ENCODE measurements at regions not wholly inside any gene's neighbourhood (a gene's known extent, or its start where the extent isn't known, plus 50 kb on each side); places are given as distances from the start of the nearest gene placed in this dataset.
"Not testable (repeated sequence)": the region's sequence is repeated elsewhere in the genome, so short reads cannot be mapped to it uniquely, and the experiment has no call there.

DNA sequence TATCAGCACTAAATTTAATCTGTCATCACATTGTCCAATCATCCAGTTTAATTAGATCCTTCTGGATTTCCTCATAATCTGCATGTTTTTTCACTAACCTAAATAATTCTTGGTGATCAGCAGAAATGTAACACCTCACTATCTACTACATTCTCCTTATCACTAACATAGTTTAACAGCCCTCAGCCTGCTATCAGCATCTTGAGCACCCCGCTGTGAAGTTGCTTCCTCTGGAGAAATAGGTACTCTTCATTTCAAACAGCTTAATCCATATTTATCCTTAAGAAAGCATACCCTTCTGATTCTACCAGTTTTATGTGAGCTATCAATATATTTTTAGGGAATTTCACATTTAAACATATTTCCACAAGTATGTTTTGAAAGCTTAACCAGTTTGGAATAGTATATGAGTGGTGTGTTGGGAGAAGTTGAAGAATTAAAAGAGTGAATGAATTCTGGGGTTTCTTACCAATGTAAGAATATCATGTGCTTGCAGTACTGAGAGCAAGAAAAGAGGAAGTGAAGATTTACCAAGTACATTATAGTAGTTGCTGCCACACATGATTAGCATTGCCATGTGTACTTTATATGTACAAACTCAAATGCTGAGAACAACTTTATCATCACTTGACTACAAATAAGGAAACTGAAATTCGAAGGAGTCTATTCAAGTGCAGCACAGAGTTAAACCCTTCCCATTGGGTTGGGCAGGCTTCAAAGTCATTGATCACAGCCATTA, 771.1 kb upstream of the ADGRL4 start:
- no peak for DNase-seq

DNA sequence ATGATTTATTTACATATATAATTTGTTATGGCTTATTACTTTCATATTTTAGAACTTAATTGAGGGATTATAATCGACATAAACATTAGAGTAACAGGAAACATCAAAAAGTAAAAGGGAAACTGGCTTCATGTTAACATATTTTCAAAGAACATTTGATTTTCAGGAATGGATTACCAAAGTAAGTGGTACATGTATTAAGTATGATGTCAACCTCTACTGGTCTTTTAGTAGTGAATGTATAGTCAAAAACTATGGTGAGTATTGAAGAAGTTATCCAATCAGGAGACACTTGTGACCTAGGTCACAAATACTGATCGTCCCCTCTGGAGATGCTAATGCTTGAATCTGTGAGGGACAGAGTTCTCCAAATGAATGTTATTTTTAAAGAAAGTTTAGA, 768.9 kb upstream of the ADGRL4 start:
- DNase-seq: no peak

- no peak for DNase-seq
These were observed 766.9 kb upstream of the ADGRL4 start for GRCh38 chr1:79773385-79773784.

DNA sequence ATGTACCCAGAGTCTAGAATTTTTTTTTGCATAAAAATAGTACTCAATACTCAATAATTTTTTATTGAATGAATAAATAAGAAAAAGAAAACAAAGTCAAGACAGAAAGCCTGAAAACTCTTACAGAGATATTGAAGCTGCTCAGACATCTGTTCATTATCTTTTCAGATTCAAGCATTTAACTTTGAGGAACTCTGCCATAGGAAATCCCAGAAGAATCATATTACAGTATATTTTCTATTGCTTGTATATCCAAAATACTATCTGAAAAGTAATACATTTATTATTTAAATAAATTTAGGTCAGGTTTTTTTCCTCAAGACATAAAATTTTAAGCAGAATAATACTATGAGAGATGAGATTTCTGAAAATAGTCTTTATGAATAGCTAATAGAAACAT, 755.9 kb upstream of the ADGRL4 start:
- no peak for DNase-seq

- no peak for DNase-seq
These were observed 754.0 kb upstream of the ADGRL4 start for GRCh38 chr1:79760531-79760930.

- DNase-seq: no peak
These were observed 743.1 kb upstream of the ADGRL4 start for GRCh38 chr1:79749607-79750006.

DNA sequence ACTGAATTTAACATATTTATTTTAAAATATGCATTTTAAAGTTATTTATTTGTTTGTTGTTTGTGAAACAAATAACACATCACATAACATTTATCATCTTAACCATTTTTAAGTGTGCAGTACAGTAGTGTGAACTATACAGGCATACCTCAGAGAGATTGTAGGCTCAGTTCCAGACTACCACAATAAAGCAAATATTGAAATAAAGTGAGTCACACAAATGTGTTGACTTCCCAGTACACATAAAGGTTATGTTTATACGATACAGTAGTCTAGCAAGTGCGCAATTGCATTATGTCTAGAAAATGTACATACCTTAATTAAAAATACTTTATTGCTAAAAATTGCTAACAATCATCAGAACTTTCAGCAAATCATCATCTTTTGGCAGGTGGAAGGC, 739.4 kb upstream of the ADGRL4 start:
- DNase-seq: no peak

GRCh38 chr1:79744746-79745145, 738.2 kb upstream of the ADGRL4 start:
- no peak for DNase-seq

GRCh38 chr1:79741720-79742421, 735.3 kb upstream of the ADGRL4 start:
- no peak for DNase-seq

- DNase-seq: no peak
These were observed 731.6 kb upstream of the ADGRL4 start for GRCh38 chr1:79738101-79738500.

DNA sequence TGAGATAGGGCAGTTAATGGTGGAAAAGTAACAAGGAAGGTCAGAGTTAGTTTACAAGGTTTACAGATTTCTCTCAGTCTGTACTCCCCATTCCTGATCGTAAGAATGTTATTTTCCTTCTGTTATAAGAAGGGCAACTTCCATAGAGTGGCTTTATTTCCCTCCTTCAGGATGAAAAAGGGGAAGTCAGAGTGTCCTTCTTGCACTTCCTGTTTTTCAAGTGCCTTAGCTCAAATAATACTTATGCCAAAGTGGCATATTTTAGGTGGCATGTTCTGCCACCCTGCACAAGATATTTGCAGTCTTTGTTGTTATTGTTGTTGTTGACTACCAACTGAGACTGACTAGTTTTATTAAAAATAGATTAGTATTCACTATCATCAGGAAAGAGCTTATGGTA, 730.7 kb upstream of the ADGRL4 start:
- no peak for DNase-seq

DNA sequence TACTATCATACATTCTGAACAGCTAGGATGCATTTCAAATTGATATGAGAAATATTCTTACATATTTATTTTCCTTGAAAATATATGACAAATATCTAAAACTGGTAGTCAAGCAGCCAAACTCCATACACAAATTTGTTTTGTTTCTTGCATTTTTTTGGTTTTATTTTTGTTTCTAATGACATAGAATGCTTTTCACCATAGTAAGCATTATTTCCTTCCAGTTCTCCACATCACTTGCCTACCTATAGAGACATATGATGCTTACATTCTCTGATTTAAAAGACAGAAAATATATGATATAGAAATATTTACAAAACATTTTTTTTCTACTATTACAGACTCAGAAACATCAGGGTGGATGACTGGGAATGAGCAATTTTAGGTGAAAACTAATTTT, 726.4 kb upstream of the ADGRL4 start:
- DNase-seq: no peak

GRCh38 chr1:79726911-79727310, 720.4 kb upstream of the ADGRL4 start:
- no peak for DNase-seq

DNA sequence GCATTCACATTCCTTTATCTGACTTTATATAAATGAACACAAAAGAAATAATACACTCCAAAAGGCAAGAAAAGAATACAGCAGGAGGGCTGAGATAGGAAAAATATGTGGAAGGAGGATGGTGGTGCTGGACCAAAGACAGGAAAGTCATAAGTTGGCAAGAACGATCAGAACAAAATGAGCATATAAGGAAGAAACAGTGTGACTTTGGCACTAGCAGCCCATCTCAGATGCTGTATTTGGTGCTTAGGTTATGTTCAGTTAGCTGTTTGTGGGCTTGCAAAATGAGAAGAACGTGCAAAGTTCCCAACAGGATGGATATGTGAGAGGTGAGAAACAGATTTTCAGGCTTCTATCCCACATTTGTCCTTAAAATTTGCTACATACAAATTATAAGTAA, 719.8 kb upstream of the ADGRL4 start:
- no peak for DNase-seq

DNA sequence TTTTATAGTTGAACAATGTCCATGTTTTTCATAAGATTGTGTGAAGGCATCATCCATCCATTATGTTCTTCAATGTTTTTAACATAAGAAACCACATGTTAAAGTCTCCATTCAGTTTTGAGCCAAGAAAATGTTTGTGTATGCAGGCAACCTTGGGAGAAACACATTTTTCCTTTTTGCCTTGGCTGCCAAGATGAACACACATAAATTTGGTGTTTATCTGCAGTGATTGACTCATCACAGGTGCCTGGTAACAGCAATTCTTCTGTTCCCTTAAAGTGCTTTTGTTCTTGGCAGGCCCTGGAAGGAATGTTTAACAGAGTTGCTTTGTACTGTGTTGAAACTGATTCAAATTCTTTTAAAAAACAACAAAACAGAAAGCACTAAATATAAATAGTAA, 709.9 kb upstream of the ADGRL4 start:
- no peak for DNase-seq

GRCh38 chr1:79714664-79715063, 708.1 kb upstream of the ADGRL4 start:
- DNase-seq: no peak

GRCh38 chr1:79711001-79711431, 704.5 kb upstream of the ADGRL4 start:
- DNase-seq: no peak

GRCh38 chr1:79708646-79709265, 702.2 kb upstream of the ADGRL4 start:
- DNase-seq: no peak

- DNase-seq: no peak
These were observed 698.7 kb upstream of the ADGRL4 start for GRCh38 chr1:79705218-79705617.

DNA sequence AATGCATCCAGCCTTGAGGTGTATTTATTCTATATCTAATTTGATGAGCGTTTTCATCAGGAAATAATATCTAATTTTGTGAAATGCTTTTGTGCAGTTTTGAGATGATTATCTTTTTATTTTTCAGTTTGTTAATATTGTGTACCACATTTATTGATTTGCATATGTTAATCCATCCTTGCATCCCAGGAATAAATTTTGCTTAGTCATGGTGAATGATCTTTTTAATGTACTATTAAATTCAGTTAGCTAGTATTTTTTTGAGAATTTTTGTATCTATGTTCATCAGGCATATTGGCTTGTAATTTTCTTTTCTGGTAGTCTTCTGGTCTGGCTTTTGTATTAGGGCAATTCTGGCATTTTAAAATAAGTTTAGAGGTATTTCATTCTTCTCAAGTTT, 697.5 kb upstream of the ADGRL4 start:
- DNase-seq: no peak

- not testable (repeated sequence) for DNase-seq
These were observed 695.9 kb upstream of the ADGRL4 start for GRCh38 chr1:79702336-79702999.

DNA sequence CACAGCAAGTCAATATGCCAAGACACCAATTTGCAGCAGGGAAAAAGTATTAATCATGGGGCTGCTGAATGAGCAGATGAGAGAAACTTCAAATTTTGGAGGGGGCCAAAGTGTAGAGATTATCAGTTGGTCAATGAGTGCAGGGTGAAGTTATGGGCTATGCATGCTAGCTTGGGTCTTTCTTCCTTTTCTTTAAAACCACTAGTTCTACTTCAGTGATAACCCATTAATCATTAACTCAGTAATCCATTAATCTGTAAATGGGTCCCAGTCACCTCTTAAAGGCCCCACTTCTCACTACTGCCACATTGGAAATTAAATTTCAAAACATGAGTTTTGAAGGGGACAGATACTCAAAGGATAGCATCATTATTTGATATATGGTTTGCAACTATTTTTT, 688.6 kb upstream of the ADGRL4 start:
- no peak for DNase-seq

GRCh38 chr1:79694241-79694640, 687.7 kb upstream of the ADGRL4 start:
- DNase-seq: no peak

Measured in CD4-positive, alpha-beta T cell treated with Interleukin-15 for 1 hour (primary cell).